Loucy (cell line): ENCODE measurements at regions not wholly inside any gene's neighbourhood (a gene's known extent, or its start where the extent isn't known, plus 50 kb on each side); places are given as distances from the start of the nearest gene placed in this dataset.

Experiments
- CTCF ChIP-seq: fragments of 200-600 bp; sonication (generic); conservative IDR thresholded peaks from 2 replicates; pipeline ENCODE4 v1.5.1; 2014; ENCODE audit warnings: mild to moderate bottlenecking, antibody characterized with exemption, low read length
- EZH2phosphoT487 ChIP-seq: fragments of 200-600 bp; IDR thresholded peaks from 2 replicates; pipeline ENCODE4 v1.6.1; 2018; ENCODE audit warnings: antibody characterized with exemption, mild to moderate bottlenecking, moderate library complexity, borderline replicate concordance

GRCh38 chr5:25646421-25647341 is 1001.9 kb upstream of the CDH10 start:
- TF ChIP-seq CTCF (no peak), EZH2phosphoT487 (no peak)
